Right lung (tissue), 2 donors: ENCODE measurements at regions not wholly inside any gene's neighbourhood (a gene's known extent, or its start where the extent isn't known, plus 50 kb on each side); places are given as distances from the start of the nearest gene placed in this dataset.
A peak's percentile ranks its signal among the peaks of the same experiment; 100 is the strongest.

ENCODE experiments used
- DNase-seq, 2 donors: peaks; one replicate each; pipeline ENCODE4 v3.0.0-alpha.2; 2013

DNA sequence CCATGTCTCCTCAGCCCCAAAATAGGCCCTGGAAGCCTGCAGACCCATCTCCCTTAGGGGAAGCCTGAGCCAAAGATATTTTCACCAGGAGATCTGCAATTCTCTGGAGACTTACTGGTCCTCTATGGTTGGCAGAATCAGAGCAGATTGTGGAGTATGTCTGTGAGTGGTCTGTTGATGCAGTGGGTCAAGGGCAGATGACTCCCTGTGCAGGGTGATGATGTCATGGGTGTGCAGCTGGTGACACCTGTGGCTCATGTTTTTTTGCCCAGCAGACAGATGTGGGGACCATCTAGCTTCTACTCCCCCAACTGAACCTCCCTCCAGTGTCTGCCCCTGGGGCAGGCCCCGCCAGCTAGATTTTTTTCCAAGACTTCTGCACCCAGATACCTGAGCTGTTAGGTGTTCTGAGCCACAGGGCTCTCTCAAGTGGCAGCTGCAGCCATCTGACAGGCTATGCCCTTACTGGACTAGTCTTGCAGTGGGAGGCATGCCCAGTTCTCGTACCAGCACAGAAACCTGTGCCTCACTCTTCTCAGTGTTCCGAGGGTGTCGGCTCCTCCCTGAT, 558.7 kb upstream of the LRRTM1 start:
- DNase-seq = no peak

GRCh38 chr2:80858965-80859364, 554.4 kb upstream of the LRRTM1 start:
- DNase-seq = peak in 1 of 2 donors; percentile 10

GRCh38 chr2:80856227-80856626, 551.7 kb upstream of the LRRTM1 start:
- no peak for DNase-seq

GRCh38 chr2:80854831-80855230, 550.3 kb upstream of the LRRTM1 start:
- no peak for DNase-seq

DNA sequence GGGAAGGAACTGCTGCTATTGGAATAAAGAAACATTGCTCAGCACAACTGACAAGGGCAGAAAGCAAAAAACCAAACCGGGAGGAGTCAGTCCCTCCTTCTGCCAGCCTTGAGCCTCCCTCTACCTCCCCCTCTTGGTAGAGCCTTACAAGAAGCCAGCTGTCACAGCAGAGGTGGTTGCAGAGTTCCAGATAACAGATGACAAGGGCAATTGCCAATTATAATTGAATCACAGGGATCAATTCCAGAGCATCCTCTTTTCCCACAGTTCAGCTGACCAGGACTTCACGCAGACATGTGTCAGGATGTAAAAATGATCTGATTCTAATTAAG, 548.2 kb upstream of the LRRTM1 start:
- DNase-seq = no peak

- no peak for DNase-seq
Measured at GRCh38 chr2:80852079-80852807, 547.7 kb upstream of the LRRTM1 start.

GRCh38 chr2:80830891-80831290, 526.3 kb upstream of the LRRTM1 start:
- no peak for DNase-seq

DNA sequence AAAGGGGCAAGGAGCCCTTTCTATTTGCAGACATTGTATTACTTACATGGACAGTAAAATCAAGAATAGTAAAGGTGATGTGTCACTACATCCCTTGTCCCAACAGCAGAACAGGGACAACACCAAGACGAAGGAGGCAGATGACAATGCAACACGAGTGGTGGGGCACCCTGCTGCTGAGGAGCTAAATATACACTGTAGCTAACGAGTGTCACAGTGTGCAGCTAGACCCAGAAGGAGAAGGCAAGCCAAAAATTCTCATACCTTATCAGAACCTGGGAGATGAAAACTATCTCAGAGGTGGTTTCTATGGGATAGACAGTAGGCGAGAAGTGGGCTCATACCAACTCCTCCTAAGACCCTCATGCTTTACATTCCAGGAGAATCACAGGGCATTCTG, 518.4 kb upstream of the LRRTM1 start:
- no peak for DNase-seq

GRCh38 chr2:80815259-80815658, 510.7 kb upstream of the LRRTM1 start:
- no peak for DNase-seq

- DNase-seq = no peak
Measured at GRCh38 chr2:80786584-80786983, 482.0 kb upstream of the LRRTM1 start.

DNA sequence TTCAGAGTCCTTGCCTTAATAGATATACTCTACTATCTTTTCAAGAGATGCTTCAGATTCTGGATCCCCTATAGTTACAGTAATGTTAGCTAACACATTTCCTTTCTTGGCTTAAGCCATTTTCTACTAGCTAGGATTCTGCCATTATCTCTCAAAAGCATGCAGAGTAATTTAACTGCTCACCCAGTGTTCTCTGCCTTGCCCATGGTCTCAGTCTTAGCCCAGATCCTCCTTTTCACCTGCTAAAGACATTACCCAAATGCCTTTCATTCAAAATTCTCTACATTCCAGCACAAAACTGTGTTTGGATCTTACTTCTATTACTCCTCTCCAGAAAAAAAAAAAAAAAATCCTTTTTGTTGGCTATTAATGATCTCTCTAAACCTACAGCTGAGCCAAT, 474.2 kb upstream of the LRRTM1 start:
- no peak for DNase-seq

- no peak for DNase-seq
Measured at GRCh38 chr2:80748592-80748991, 444.0 kb upstream of the LRRTM1 start.

DNA sequence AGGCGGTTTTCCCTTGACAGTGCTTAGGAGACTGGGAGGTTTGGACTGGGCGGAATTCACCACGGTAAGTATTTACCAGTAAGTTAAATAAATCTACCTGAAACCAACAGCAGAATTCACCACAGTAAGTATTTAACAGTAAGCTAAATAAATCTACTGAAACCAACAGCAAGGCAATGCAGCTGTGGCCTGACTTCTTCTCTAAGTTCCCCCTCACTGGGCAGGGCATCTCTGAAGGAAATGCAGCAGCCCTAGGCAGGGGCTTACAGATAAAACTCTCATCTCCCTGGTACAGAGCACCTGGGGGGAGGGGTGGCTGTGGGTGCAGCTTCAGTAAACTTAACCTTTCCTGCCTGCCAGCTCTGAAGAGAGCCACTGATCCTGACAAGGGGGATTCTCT, 432.5 kb upstream of the LRRTM1 start:
- DNase-seq = no peak

DNA sequence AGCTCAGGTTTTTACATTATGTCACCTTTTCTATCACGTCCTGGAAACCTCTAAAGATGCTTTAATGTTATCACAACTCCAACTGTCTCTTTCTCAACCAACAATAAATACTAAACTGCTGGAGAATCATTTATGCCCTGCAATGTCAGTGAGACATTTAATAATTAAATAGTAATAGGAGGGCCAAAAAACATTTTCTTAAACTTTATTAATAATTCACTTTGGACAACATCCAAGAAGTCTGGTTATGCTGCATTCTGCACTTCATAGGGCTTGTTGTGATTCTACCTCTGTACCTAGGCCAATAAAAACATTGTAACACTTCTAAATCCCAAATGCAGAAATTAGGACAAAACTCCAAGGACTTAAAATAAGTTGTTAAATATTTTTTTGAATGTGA, 420.4 kb upstream of the LRRTM1 start:
- no peak for DNase-seq

DNA sequence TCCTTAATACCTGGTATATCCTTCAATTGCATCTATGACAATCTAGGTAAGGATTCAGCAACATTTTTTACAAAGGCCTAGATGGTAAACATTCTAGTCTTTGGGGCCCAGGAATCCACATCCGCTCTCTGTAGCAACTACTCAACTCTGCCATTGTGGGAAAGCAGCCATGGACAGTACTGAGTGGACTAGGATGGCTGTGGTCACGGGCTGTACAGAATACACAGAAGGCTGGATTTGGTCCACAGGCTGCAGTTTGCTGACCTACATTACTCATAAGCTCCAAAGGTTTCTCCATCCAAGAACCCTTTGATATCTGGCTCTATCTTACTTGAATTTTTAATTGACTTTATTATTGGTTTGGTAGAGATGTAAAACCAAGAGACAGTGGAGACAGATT, 418.3 kb upstream of the LRRTM1 start:
- DNase-seq = no peak

DNA sequence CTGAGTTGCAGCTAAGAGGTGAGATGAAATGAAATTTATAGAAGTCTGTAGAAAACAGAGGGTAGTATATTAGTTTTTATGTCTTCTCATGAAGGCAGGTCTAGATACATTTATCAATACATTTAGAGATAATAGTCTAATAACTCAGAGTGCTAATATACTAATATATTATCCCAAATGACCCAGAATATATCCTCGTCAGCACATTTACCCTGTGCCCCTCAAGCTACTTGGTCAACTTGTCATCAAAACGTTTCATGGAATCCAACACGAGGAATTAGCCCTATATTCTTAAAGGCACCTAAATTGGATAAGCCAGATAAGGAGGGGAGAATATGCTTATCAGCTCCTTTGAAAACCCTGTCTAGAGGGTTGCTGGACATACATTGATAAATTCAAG, 415.1 kb upstream of the LRRTM1 start:
- no peak for DNase-seq

GRCh38 chr2:80715433-80715832, 410.9 kb upstream of the LRRTM1 start:
- DNase-seq = no peak

GRCh38 chr2:80711915-80712314, 407.4 kb upstream of the LRRTM1 start:
- DNase-seq = no peak

DNA sequence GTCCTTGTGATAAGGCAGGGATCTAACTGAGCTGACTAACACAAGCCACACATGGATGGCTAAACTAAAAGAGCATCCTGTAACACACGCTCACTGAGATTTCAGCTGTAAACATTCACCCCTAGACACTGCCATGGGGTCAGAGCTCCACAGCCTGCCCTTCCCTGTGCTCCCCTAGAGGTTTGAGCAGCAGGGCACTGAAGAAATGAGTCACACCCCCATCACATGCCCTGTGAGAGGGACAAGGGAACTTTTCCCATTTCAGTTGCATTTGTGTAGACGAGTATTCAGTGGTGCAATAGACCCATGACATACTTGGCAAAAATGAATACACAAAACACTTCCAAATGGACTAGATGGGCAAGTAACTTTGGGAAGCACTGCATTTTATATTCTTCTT, 402.4 kb upstream of the LRRTM1 start:
- DNase-seq = no peak

GRCh38 chr2:80706541-80706940, 402.0 kb upstream of the LRRTM1 start:
- no peak for DNase-seq

GRCh38 chr2:80703532-80703931, 399.0 kb upstream of the LRRTM1 start:
- no peak for DNase-seq

GRCh38 chr2:80700961-80701360, 396.4 kb upstream of the LRRTM1 start:
- DNase-seq = no peak
